ENCODE measurements at regions not wholly inside any gene's neighbourhood (a gene's known extent, or its start where the extent isn't known, plus 50 kb on each side); places are given as distances from the start of the nearest gene placed in this dataset.

DNA sequence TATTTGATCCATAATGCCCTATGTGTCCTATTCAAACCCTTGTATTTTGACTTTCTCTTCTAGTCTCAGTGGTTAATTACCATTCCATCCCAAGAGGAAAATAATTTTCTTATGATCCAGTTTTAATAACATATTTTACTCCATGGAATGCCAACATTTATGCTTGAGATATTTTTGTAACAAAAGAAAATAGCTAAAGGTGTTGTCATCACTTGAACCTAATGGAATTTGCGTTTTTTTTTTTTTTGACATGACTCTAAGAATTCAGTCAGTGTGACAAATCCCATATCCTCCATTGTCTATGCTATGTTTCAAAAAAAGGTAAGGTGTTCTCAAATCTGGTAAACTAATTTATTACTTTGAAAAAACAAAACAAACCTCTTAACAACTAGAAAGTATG, 324.1 kb upstream of the ADAMTS5 start:
- TF ChIP-seq CTCF (IDR thresholded peaks at IDR 0.05) (no peak), POLR2A (IDR thresholded peaks at IDR 0.05) (no peak)
